Neural cell (in vitro differentiated cells): ENCODE measurements at regions not wholly inside any gene's neighbourhood (a gene's known extent, or its start where the extent isn't known, plus 50 kb on each side); places are given as distances from the start of the nearest gene placed in this dataset.

Experiments used
- H2AFZ ChIP-seq: fragments of 200-600, 300-800 bp; sonication (generic), shearing (Covaris generic); 2 replicates; pipeline ENCODE4 v1.6.0; 2014; ENCODE audit warnings: low read depth, mild to moderate bottlenecking, antibody characterized with exemption, low read length, moderate library complexity
- H3F3A ChIP-seq: fragments of 200-600 bp; shearing (Covaris generic); 2 replicates; pipeline ENCODE4 v1.6.1; 2016; ENCODE audit warnings: mild to moderate bottlenecking, moderate library complexity, mixed read lengths, antibody characterized with exemption, low read length; ENCODE audit not compliant: insufficient read depth, poor library complexity, severe bottlenecking
- H3K27ac ChIP-seq: fragments of 200-600, 300-800 bp; sonication (generic), shearing (Covaris generic); 2 replicates; pipeline ENCODE4 v1.5.1; 2014; ENCODE audit warnings: mild to moderate bottlenecking, low read length, moderate library complexity
- H3K27me3 ChIP-seq: fragments of 300-800, 200-600 bp; sonication (generic), shearing (Covaris generic); 2 replicates; pipeline ENCODE4 v1.6.0; 2014; ENCODE audit warnings: mild to moderate bottlenecking, low read depth, low read length, moderate library complexity; ENCODE audit not compliant: insufficient read depth
- H3K36me3 ChIP-seq: fragments of 300-800, 200-600 bp; sonication (generic), shearing (Covaris generic); 2 replicates; pipeline ENCODE4 v1.5.1; 2014; ENCODE audit warnings: mild to moderate bottlenecking, antibody characterized with exemption, low read length, moderate library complexity; ENCODE audit not compliant: insufficient read depth
- H3K4me2 ChIP-seq: fragments of 300-800, 200-600 bp; sonication (generic), shearing (Covaris generic); 2 replicates; pipeline ENCODE4 v1.6.0; 2014; ENCODE audit warnings: mild to moderate bottlenecking, low read length
- H3K4me3 ChIP-seq: fragments of 300-800, 200-600 bp; sonication (generic), shearing (Covaris generic); 2 replicates; pipeline ENCODE4 v1.5.1; 2014; ENCODE audit warnings: mild to moderate bottlenecking, low read length, moderate library complexity
- H3K79me2 ChIP-seq: fragments of 200-600 bp; shearing (Covaris generic); replicated peaks from 2 replicates; pipeline ENCODE4 v1.6.0; 2014; ENCODE audit warnings: mild to moderate bottlenecking, low read length, moderate library complexity; ENCODE audit not compliant: insufficient read depth
- H3K9ac ChIP-seq: fragments of 300-800, 200-600 bp; sonication (generic), shearing (Covaris generic); 2 replicates; pipeline ENCODE4 v1.6.1; 2016; ENCODE audit warnings: mild to moderate bottlenecking, low read length, mixed read lengths
- H3K9me2 ChIP-seq: fragments of 200-600 bp; shearing (Covaris generic); 2 replicates; pipeline ENCODE4 v1.6.1; 2016; ENCODE audit warnings: mild to moderate bottlenecking, low read length, mixed read lengths; ENCODE audit not compliant: insufficient read depth
- H3K9me3 ChIP-seq: fragments of 200-600, 300-800 bp; sonication (generic), shearing (Covaris generic); 2 replicates; pipeline ENCODE4 v1.6.1; 2016; ENCODE audit warnings: mild to moderate bottlenecking, mixed run types, low read length, moderate library complexity, mixed read lengths
- H4K20me1 ChIP-seq: fragments of 200-600 bp; shearing (Covaris generic); 2 replicates; pipeline ENCODE4 v1.6.1; 2016; ENCODE audit warnings: mild to moderate bottlenecking, mixed run types; ENCODE audit not compliant: insufficient read depth
- CTCF ChIP-seq: fragments of 450-650 bp; IDR thresholded peaks from 2 replicates; pipeline ENCODE4 v1.5.1; 2014; ENCODE audit warnings: antibody characterized with exemption, mild to moderate bottlenecking, moderate library complexity; ENCODE audit not compliant: poor library complexity, severe bottlenecking
- EP300 ChIP-seq: fragments of 450-650 bp; conservative IDR thresholded peaks from 2 replicates; pipeline ENCODE4 v1.6.1; 2014; ENCODE audit warnings: antibody characterized with exemption, mild to moderate bottlenecking, moderate library complexity; ENCODE audit not compliant: poor library complexity, severe bottlenecking
- EZH2 ChIP-seq: fragments of 200-600, 300-800 bp; shearing (Covaris generic), sonication (generic); IDR thresholded peaks from 2 replicates; pipeline ENCODE4 v1.6.1; 2014; ENCODE audit warnings: antibody characterized with exemption, low read length, borderline replicate concordance, mild to moderate bottlenecking; ENCODE audit not compliant: insufficient read depth, poor library complexity, severe bottlenecking
- MXI1 ChIP-seq: fragments of 450-650 bp; conservative IDR thresholded peaks from 2 replicates; pipeline ENCODE4 v1.6.1; 2014; ENCODE audit warnings: antibody characterized with exemption, mild to moderate bottlenecking; ENCODE audit not compliant: poor library complexity, severe bottlenecking
- POLR2AphosphoS5 ChIP-seq: IDR thresholded peaks from 2 replicates; pipeline ENCODE4 v1.6.1; 2012
- RAD21 ChIP-seq: fragments of 450-650 bp; conservative IDR thresholded peaks from 2 replicates; pipeline ENCODE4 v1.6.1; 2014; ENCODE audit warnings: antibody characterized with exemption, mild to moderate bottlenecking, moderate library complexity
- REST ChIP-seq: IDR thresholded peaks from 2 replicates; pipeline ENCODE4 v1.6.1; 2012; ENCODE audit warnings: borderline replicate concordance
- SMC3 ChIP-seq: fragments of 450-650 bp; conservative IDR thresholded peaks from 2 replicates; pipeline ENCODE4 v1.6.1; 2014; ENCODE audit warnings: antibody characterized with exemption, mild to moderate bottlenecking, moderate library complexity; ENCODE audit not compliant: poor library complexity
- TAF1 ChIP-seq: IDR thresholded peaks from 2 replicates; pipeline ENCODE4 v1.6.1; 2012; ENCODE audit warnings: low read depth

GRCh38 chr10:9508606-9509005 lies 1454.1 kb downstream of the GATA3 start:
- H3K27me3 ChIP-seq, result no peaks in the 10 kb centered on the region
- H3K4me3 ChIP-seq, result no peak overlapping the region
- H3K79me2 ChIP-seq, result no peaks in the 10 kb centered on the region
- H3K36me3 ChIP-seq, result no peaks in the 10 kb centered on the region
- H3K4me2 ChIP-seq, result no peak overlapping the region
- H3K27ac ChIP-seq, result no peak overlapping the region
- no peak overlapping the region for H3K9ac ChIP-seq
- no peaks in the 10 kb centered on the region for H3K9me3 ChIP-seq
- no peak overlapping the region for H2AFZ ChIP-seq
- no peaks in the 10 kb centered on the region for H3K9me2 ChIP-seq
- no peaks in the 10 kb centered on the region for H4K20me1 ChIP-seq
- TF ChIP-seq CTCF (no peak), REST (no peak), RAD21 (no peak), EP300 (no peak), POLR2AphosphoS5 (no peak)
- no peaks in the 10 kb centered on the region for H3F3A ChIP-seq

- no peaks in the 10 kb centered on the region for H3K9me3 ChIP-seq
- H3K4me3 ChIP-seq, result no peak overlapping the region
- H3K27ac ChIP-seq, result no peak overlapping the region
- H4K20me1 ChIP-seq, result no peaks in the 10 kb centered on the region
- H2AFZ ChIP-seq, result no peak overlapping the region
- H3K4me2 ChIP-seq, result no peak overlapping the region
- H3K9me2 ChIP-seq, result no peaks in the 10 kb centered on the region
- H3K79me2 ChIP-seq, result no peaks in the 10 kb centered on the region
- no peaks in the 10 kb centered on the region for H3K27me3 ChIP-seq
- H3K9ac ChIP-seq, result no peak overlapping the region
- H3F3A ChIP-seq, result no peaks in the 10 kb centered on the region
- no peaks in the 10 kb centered on the region for H3K36me3 ChIP-seq
- no peak for TF ChIP-seq RAD21
- TF ChIP-seq POLR2AphosphoS5, result no peak
- TF ChIP-seq MXI1, result no peak
- no peak for TF ChIP-seq CTCF
- no peak for TF ChIP-seq EP300
- no peak for TF ChIP-seq REST
- TF ChIP-seq SMC3, result no peak
- TF ChIP-seq TAF1, result no peak
- no peak for TF ChIP-seq EZH2
Observed at GRCh38 chr10:9510626-9511025, 1456.1 kb downstream of the GATA3 start.
